Upper lobe of left lung (tissue), 4 donors: ENCODE measurements at regions not wholly inside any gene's neighbourhood (a gene's known extent, or its start where the extent isn't known, plus 50 kb on each side); places are given as distances from the start of the nearest gene placed in this dataset.
"Not testable (repeated sequence)": the region's sequence is repeated elsewhere in the genome, so short reads cannot be mapped to it uniquely, and the experiment has no call there.

Source experiments
- POLR2A ChIP-seq, 4 donors: fragments of 450-650 bp; IDR thresholded peaks; one replicate each; pipeline ENCODE4 v1.5.1; 2016 to 2017; ENCODE audit warnings: antibody characterized with exemption in 4 of 4, mild to moderate bottlenecking in 2 of 4
- TF ChIP-seq, protein P1 (sequence below), 6 experiments: fragments of 450-650 bp in 4 of 6; fragments of 200-600 bp in 2 of 6; sonication (generic) in 2 of 6; IDR thresholded peaks; one replicate each; pipeline ENCODE4 v1.5.1; 2016 to 2019; ENCODE audit warnings: antibody characterized with exemption in 6 of 6

DNA sequence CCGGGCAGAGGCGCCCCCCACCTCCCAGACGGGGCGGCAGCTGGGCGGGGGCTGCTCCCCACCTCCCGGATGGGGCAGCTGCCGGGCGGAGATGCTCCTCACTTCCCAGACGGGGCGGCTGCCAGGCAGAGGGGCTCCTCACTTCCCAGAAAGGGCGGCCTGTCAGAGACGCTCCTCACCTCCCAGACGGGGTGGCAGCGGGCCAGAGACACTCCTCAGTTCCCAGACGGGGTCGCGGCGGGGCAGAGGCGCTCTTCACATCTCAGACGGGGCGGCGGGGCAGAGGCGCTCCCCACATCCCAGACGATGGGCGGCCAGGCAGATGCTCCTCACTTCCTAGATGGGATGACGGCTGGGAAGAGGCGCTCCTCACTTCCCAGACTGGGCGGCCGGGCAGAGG lies 1337.9 kb downstream of the BRINP3 start:
- TF ChIP-seq, protein P1, sequence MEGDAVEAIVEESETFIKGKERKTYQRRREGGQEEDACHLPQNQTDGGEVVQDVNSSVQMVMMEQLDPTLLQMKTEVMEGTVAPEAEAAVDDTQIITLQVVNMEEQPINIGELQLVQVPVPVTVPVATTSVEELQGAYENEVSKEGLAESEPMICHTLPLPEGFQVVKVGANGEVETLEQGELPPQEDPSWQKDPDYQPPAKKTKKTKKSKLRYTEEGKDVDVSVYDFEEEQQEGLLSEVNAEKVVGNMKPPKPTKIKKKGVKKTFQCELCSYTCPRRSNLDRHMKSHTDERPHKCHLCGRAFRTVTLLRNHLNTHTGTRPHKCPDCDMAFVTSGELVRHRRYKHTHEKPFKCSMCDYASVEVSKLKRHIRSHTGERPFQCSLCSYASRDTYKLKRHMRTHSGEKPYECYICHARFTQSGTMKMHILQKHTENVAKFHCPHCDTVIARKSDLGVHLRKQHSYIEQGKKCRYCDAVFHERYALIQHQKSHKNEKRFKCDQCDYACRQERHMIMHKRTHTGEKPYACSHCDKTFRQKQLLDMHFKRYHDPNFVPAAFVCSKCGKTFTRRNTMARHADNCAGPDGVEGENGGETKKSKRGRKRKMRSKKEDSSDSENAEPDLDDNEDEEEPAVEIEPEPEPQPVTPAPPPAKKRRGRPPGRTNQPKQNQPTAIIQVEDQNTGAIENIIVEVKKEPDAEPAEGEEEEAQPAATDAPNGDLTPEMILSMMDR (IDR thresholded peaks at IDR 0.05): not testable (repeated sequence)
- TF ChIP-seq POLR2A (IDR thresholded peaks at IDR 0.05): not testable (repeated sequence)
